ENCODE measurements at regions not wholly inside any gene's neighbourhood (a gene's known extent, or its start where the extent isn't known, plus 50 kb on each side); places are given as distances from the start of the nearest gene placed in this dataset.

DNA sequence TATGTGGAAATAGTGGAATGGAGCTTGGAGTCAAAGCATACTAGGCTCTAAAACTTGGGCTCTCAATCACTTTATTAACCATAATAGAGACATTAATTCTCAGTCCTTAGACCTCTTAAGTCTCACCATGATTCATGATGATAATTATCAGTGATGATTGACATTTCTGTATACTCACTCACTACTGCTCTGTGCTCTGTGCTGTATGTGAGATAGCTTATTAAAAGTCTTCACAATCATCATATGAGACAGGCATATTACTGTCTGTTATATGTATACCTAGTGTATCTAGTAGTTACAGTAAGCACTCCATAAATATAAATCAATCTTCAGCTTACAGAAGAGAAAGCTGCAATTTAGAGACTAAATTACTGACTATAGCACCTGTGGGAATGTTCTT lies 236.0 kb upstream of the JAG1 start:
- TF ChIP-seq CTCF (conservative IDR thresholded peaks at IDR 0.05; ENCODE audit: low read length), result no peak
- no peak for TF ChIP-seq EZH2phosphoT487 (IDR thresholded peaks at IDR 0.05; ENCODE audit: borderline replicate concordance, low read depth, low read length)
